Peyer's patch (tissue), 4 donors: ENCODE measurements at regions not wholly inside any gene's neighbourhood (a gene's known extent, or its start where the extent isn't known, plus 50 kb on each side); places are given as distances from the start of the nearest gene placed in this dataset.

Source experiments
- POLR2A ChIP-seq, 2 donors: fragments of 450-650 bp; IDR thresholded peaks; one replicate each; pipeline ENCODE4 v1.5.1; 2017; ENCODE audit warnings: antibody characterized with exemption in 2 of 2, mild to moderate bottlenecking in 2 of 2, moderate library complexity in 2 of 2
- TF ChIP-seq, protein P1 (sequence below), 6 experiments: fragments of 450-650 bp in 4 of 6; fragments of 200-600 bp in 2 of 6; sonication (generic) in 1 of 6; IDR thresholded peaks; one replicate each; pipeline ENCODE4 v1.5.1; 2017 to 2019; ENCODE audit warnings: antibody characterized with exemption in 6 of 6, mild to moderate bottlenecking in 3 of 6, moderate library complexity in 1 of 6

DNA sequence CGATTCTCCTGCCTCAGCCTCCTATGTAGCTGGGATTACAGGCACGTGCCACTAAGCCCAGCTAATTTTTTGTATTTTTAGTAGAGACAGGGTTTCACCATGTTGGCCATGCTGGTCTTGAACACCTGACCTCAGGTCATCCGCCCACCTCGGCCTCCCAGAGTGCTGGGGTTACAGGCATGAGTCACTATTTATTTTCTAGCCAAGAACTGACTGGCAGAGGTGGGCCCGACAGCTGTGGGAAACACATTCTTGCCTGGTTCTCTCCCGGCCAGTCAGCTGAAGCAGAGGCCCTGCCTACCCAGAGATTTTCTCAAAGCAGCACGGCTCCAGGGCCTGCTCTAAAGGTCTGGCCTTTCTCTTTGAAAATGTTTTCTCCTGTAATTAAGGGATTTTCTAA, 108.0 kb downstream of the KCTD15 start:
- TF ChIP-seq, protein P1, sequence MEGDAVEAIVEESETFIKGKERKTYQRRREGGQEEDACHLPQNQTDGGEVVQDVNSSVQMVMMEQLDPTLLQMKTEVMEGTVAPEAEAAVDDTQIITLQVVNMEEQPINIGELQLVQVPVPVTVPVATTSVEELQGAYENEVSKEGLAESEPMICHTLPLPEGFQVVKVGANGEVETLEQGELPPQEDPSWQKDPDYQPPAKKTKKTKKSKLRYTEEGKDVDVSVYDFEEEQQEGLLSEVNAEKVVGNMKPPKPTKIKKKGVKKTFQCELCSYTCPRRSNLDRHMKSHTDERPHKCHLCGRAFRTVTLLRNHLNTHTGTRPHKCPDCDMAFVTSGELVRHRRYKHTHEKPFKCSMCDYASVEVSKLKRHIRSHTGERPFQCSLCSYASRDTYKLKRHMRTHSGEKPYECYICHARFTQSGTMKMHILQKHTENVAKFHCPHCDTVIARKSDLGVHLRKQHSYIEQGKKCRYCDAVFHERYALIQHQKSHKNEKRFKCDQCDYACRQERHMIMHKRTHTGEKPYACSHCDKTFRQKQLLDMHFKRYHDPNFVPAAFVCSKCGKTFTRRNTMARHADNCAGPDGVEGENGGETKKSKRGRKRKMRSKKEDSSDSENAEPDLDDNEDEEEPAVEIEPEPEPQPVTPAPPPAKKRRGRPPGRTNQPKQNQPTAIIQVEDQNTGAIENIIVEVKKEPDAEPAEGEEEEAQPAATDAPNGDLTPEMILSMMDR (IDR thresholded peaks at IDR 0.05), result no peak
- TF ChIP-seq POLR2A (IDR thresholded peaks at IDR 0.05), result no peak
